SK-N-SH treated with all-trans-retinoic acid at 6 μM for 48 hours (cell line): ENCODE measurements at regions not wholly inside any gene's neighbourhood (a gene's known extent, or its start where the extent isn't known, plus 50 kb on each side); places are given as distances from the start of the nearest gene placed in this dataset.

ENCODE experiments used
- ATAC-seq: fragments of 200-7000 bp; cut with Tn5 transposase; 3 replicates; pipeline ENCODE4 v1.9.1; 2020; ENCODE audit warnings: mild to moderate bottlenecking, moderate library complexity
- ARNTL ChIP-seq: fragments of 450-650 bp; formaldehyde crosslinking; IDR thresholded peaks from 2 replicates; pipeline ENCODE4 v1.5.0; 2020; ENCODE audit warnings: low read depth, mild to moderate bottlenecking, moderate library complexity, borderline replicate concordance
- BACH2 ChIP-seq: fragments of 250-450 bp; sonication (Bioruptor Pico); IDR thresholded peaks from 2 replicates; pipeline ENCODE4 v1.9.0; 2021; ENCODE audit warnings: mild to moderate bottlenecking, borderline replicate concordance
- CREB5 ChIP-seq: fragments of 250-450 bp; sonication (Bioruptor Pico); IDR thresholded peaks from 2 replicates; pipeline ENCODE4 v1.5.1; 2020; ENCODE audit warnings: low read depth, mild to moderate bottlenecking, moderate library complexity
- CSDC2 ChIP-seq: fragments of 250-450 bp; sonication (Bioruptor Pico); IDR thresholded peaks from 2 replicates; pipeline ENCODE4 v1.5.0; 2020; ENCODE audit warnings: mild to moderate bottlenecking, moderate library complexity
- CSRNP3 ChIP-seq: fragments of 250-450 bp; sonication (Bioruptor Pico); IDR thresholded peaks from 2 replicates; pipeline ENCODE4 v1.5.1; 2021; ENCODE audit warnings: mild to moderate bottlenecking, moderate library complexity
- ESRRG ChIP-seq: fragments of 250-450 bp; sonication (Bioruptor Pico); IDR thresholded peaks from 2 replicates; pipeline ENCODE4 v1.6.1; 2021; ENCODE audit warnings: mild to moderate bottlenecking
- GLIS3 ChIP-seq: fragments of 250-450 bp; sonication (Bioruptor Pico); IDR thresholded peaks from 2 replicates; pipeline ENCODE4 v1.5.0; 2020; ENCODE audit warnings: mild to moderate bottlenecking, moderate library complexity
- ISL1 ChIP-seq: fragments of 250-450 bp; sonication (Bioruptor Pico); IDR thresholded peaks from 2 replicates; pipeline ENCODE4 v2.1.2; 2022; ENCODE audit warnings: mild to moderate bottlenecking, moderate library complexity
- OSR1 ChIP-seq: fragments of 250-450 bp; sonication (Bioruptor Pico); IDR thresholded peaks from 2 replicates; pipeline ENCODE4 v1.8.0; 2022; ENCODE audit warnings: moderate library complexity, mild to moderate bottlenecking, inconsistent platforms
- PPARA ChIP-seq: fragments of 250-450 bp; sonication (Bioruptor Pico); IDR thresholded peaks from 2 replicates; pipeline ENCODE4 v1.5.0; 2020; ENCODE audit warnings: mild to moderate bottlenecking, borderline replicate concordance
- RARB ChIP-seq: fragments of 250-450 bp; sonication (Bioruptor Pico); IDR thresholded peaks from 2 replicates; pipeline ENCODE4 v1.8.0; 2021; ENCODE audit warnings: mild to moderate bottlenecking, moderate library complexity
- SNAI2 ChIP-seq: fragments of 250-450 bp; sonication (Bioruptor Pico); IDR thresholded peaks from 2 replicates; pipeline ENCODE4 v1.5.0; 2020; ENCODE audit warnings: mild to moderate bottlenecking, moderate library complexity
- TCF4 ChIP-seq: fragments of 250-450 bp; sonication (Bioruptor Pico); IDR thresholded peaks from 2 replicates; pipeline ENCODE4 v1.8.0; 2021; ENCODE audit warnings: mild to moderate bottlenecking, moderate library complexity, borderline replicate concordance
- TSHZ2 ChIP-seq: fragments of 250-450 bp; sonication (Bioruptor Pico); IDR thresholded peaks from 2 replicates; pipeline ENCODE4 v1.5.0; 2020; ENCODE audit warnings: mild to moderate bottlenecking, moderate library complexity
- ZC3H10 ChIP-seq: fragments of 250-450 bp; sonication (Bioruptor Pico); IDR thresholded peaks from 2 replicates; pipeline ENCODE4 v1.5.1; 2021; ENCODE audit warnings: mild to moderate bottlenecking, moderate library complexity
- ZFP3 ChIP-seq: fragments of 250-450 bp; sonication (Bioruptor Pico); IDR thresholded peaks from 2 replicates; pipeline ENCODE4 v1.5.0; 2020; ENCODE audit warnings: mild to moderate bottlenecking, moderate library complexity
- ZFP30 ChIP-seq: fragments of 450-650 bp; formaldehyde crosslinking; IDR thresholded peaks from 2 replicates; pipeline ENCODE4 v1.5.0; 2022; ENCODE audit warnings: mild to moderate bottlenecking, moderate library complexity
- ZNF565 ChIP-seq: fragments of 450-650 bp; formaldehyde crosslinking; conservative IDR thresholded peaks from 2 replicates; pipeline ENCODE4 v1.5.0; 2020; ENCODE audit warnings: low read depth, mild to moderate bottlenecking, moderate library complexity
- ZNF70 ChIP-seq: fragments of 450-650 bp; formaldehyde crosslinking; IDR thresholded peaks from 2 replicates; pipeline ENCODE4 v1.5.0; 2020; ENCODE audit warnings: mild to moderate bottlenecking, moderate library complexity
- ZNF8 ChIP-seq: fragments of 450-650 bp; formaldehyde crosslinking; IDR thresholded peaks from 2 replicates; pipeline ENCODE4 v1.5.0; 2020; ENCODE audit warnings: mild to moderate bottlenecking, moderate library complexity

- TF ChIP-seq TCF4, result no peak
These were observed 75.3 kb upstream of the RXFP2 start (continued) for GRCh38 chr13:31663880-31664585.

GRCh38 chr13:31670831-31671617 lies 68.3 kb upstream of the RXFP2 start:
- ATAC-seq, result peak; percentile 48; the same call in 2 of the 3 replicates
- TF ChIP-seq BACH2 (CRISPR knock-in tag) (no peak), ISL1 (CRISPR knock-in tag) (0 out of 2 replicates have a peak, but pooled peaks have one; percentile 17), GLIS3 (CRISPR knock-in tag) (no peak), TSHZ2 (peak; percentile 42; the same call in 1 of the 2 replicates), ZNF8 (CRISPR knock-in tag) (no peak), SNAI2 (CRISPR knock-in tag) (no peak), CREB5 (CRISPR knock-in tag) (no peak), TCF4 (peak; percentile 84), ZC3H10 (CRISPR knock-in tag) (no peak), ESRRG (CRISPR knock-in tag) (no peak)
- TF ChIP-seq, all 23 proteins: peak for 3

GRCh38 chr13:31674051-31674450 lies 65.3 kb upstream of the RXFP2 start:
- no peak for ATAC-seq
- TF ChIP-seq GLIS3 (CRISPR knock-in tag) (no peak), CSRNP3 (CRISPR knock-in tag) (no peak), CSDC2 (CRISPR knock-in tag) (no peak), ESRRG (CRISPR knock-in tag) (no peak), ZC3H10 (CRISPR knock-in tag) (no peak), PPARA (CRISPR knock-in tag) (no peak), TCF4 (no peak), TSHZ2 (no peak), ARNTL (CRISPR knock-in tag) (no peak), BACH2 (CRISPR knock-in tag) (no peak), RARB (no peak), ZNF565 (CRISPR knock-in tag) (no peak), ZNF70 (CRISPR knock-in tag) (no peak), OSR1 (CRISPR knock-in tag) (no peak), ZFP3 (CRISPR knock-in tag) (no peak), CREB5 (CRISPR knock-in tag) (no peak), ZFP30 (CRISPR knock-in tag) (no peak)
